CD4-positive, alpha-beta T cell treated with Interleukin-10 for 1 hour (primary cell): ENCODE measurements at regions not wholly inside any gene's neighbourhood (a gene's known extent, or its start where the extent isn't known, plus 50 kb on each side); places are given as distances from the start of the nearest gene placed in this dataset.
A peak's percentile ranks its signal among the peaks of the same experiment; 100 is the strongest.
"Not testable (repeated sequence)": the region's sequence is repeated elsewhere in the genome, so short reads cannot be mapped to it uniquely, and the experiment has no call there.

Source experiments
- DNase-seq: peaks from one replicate; pipeline ENCODE4 v3.0.0-alpha.2; 2020

DNA sequence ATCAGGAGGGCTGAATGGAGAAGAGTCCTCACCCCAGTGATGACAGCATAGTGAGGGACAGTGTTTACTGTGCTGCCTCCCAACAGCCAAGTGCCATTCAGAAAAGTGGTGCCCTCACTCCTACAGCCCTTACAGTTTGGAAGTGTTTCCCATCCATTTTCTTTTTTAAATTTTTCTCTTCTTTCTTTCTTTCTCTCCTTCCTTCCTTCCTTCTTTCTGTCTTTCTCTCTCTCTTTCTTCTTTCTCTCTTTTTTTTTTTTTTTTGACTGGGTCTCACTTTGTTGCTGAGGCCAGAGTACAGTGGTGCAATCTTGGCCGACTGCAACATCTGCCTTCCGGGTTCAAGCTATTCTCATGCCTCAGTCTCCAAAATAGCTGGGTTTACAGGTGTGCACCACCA, 755.3 kb downstream of the UQCRFS1 start:
- no peak for DNase-seq

DNA sequence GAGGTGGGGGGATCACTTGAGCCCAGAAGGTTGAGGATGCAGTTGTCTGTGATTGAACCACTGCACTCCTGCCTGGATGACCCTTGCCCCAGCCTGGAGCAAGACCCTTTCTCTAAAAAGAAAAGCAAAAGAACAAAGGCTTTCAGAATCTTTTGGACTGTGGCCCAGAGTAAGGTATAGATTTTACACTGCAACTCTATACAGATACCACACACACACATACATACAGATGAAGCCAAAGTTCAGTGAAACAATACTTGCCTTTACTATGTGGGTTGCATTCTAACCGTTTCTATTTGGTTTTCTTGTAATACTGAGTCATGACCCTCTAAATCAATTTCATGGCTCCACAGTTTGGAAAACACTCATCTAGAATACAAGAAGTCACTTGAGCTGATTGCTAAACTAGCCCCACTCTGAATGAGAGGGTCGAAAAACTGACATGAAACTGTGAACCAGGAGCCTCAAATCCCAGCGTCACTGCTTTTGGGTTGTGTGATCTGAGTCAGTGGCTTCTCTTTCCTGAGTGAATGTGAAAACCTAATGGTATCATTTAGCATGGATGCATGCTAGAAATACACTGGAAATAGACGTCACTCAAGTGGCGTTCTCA, 756.1 kb downstream of the UQCRFS1 start:
- DNase-seq, result no peak

DNA sequence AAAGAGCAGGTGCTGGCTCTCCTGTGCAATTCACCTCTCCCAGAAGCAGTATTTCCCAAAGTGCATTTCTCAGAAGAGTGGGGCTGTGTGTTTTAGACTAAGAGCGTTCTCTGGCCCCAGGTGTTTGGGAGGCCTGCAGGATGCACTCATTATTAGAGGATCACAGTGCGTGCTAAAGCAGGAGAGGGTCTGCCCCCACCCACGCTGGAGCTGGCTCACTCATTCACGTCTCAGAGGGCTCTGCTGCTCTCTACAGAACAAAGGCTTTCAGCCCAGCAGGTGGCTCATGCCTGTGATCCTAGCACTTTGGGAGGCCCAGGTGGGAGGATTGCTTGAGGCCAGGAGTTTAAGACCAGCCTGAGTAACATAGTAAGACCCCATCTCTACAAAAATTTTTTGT, 756.7 kb downstream of the UQCRFS1 start:
- DNase-seq, result no peak

DNA sequence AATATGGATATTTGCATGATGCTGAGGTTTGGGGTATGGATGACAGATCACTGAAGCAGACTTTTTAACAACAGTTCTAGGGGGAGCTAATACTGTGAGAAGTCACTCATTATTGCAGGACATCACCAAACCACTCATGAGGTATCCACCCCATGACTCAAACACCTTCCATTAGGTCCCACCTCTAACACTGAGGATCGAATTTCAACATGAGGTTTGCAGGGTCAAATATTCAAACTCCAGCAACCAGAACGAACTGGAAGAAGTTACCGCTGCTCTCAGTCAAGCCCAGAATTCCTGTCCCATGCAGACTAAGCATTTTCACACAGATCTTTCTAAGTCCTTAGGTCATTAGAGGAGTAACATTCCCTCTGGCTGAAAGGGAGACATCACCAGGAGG, 758.9 kb downstream of the UQCRFS1 start:
- no peak for DNase-seq

- DNase-seq, result no peak
Measured at GRCh38 chr19:28453420-28453819, 759.5 kb downstream of the UQCRFS1 start.

DNA sequence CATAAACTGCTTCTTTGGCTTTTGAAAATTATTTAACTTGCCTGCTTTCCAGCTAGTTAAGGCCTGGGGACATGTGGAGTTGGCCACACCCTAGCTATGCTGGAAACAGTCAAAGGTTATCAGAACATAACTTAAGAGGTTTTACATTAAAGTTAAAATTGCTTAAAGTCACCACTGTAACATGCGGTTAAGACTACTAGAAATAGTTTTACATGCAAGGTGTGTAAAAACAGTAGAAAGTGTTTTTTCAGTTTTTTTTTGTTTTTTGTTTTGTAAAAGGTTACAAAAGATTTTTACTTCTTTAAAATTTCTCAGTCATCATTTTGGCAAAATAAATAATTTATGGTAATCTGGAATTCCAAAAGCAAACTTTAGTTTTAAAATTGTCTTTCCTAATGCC, 763.1 kb downstream of the UQCRFS1 start:
- no peak for DNase-seq

- no peak for DNase-seq
Measured at GRCh38 chr19:28446511-28446910, 766.4 kb downstream of the UQCRFS1 start.

DNA sequence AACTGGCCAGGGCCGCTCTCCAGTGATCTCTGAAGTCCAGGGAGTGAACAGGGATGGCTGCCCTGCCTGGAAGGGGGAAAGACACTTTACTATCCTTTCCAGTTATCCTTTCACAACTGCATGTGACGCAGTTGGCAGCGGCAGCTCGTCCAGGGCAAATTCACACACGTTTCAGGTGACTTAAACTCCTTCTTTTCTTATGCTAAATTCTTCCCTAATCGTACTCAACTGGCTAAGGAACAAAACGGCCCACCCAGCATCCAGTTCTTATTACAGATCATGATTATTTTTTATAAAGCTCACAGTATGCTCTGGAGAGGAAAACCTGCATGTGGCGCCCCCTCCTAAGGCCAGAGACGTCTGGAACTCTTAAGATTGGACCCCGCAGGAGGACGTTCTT, 767.1 kb downstream of the UQCRFS1 start:
- DNase-seq, result no peak

DNA sequence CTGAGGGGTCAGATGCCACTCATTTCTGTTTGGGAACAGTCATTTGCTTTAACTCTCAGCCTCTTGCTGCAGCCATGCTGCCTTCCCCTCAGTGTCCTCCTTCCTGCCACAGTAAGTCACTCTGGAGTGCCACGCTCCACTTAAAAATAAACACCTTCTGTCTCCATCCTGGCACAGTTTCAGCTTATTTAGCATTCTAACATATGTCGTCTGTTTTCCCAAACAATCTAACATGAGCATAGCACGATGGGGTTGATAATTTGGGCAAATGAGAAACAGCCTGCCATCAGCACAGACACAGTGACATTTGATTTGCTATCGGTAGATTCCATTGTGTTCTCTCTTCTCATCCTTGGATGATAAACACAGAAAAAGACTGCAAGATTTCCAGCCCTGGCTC, 768.6 kb downstream of the UQCRFS1 start:
- no peak for DNase-seq

DNA sequence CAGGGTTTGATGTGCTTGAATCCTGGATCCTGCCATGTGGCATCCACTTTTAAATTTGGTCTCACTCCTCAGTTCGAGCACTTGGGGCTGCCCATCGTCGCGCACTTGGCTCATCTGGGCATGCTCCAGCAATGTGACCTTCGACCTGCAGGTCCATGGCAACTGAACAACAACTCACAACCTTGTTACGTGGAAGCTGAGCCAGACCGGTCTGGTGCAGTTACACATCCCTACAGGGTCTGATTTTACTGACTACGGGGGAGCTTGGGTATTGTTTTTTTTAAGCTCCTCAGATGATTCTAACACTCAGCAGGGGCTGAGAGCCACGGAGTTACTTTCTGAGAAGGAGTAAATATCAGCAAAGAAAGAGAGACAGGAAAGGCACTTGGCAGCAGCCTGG, 769.6 kb downstream of the UQCRFS1 start:
- DNase-seq, result no peak

GRCh38 chr19:28437390-28438346, 775.3 kb downstream of the UQCRFS1 start:
- DNase-seq, result no peak

- DNase-seq, result no peak
Measured at GRCh38 chr19:28436320-28436719, 776.6 kb downstream of the UQCRFS1 start.

DNA sequence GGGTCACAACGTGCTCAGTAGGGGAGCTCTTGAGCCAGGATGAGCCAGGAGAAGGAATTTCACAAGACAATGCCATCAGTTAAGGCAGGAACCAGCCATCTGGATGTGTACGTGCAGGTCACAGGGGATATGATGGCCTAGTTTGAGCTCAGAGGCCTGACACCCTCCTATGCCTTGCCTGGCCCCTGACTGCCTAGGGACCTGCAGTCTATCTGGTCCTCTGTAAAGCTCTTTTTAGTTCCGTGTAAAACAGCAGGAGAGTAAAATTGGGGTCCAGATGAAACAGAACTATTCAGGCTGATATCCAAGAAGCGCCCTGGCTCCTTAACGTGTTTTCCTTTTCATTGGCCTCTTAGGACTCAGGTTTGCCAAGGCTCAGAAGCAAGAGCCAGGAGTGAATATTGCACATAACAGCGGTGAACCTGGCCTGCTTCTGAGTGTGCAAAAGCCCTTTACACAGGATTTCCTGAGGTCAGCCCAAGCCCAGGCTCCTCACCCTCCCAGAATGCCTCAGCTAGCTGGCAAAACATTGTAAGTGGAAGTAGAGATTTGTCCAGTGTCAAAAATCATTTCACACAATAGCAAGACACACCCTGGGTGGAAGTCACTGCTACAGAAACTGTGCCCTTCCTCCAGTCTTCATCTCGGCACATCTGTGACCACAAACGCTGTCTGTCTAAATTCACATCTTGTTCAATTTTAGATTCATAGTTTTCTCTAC, 777.2 kb downstream of the UQCRFS1 start:
- DNase-seq, result peak; percentile 2

GRCh38 chr19:28434794-28435193, 778.2 kb downstream of the UQCRFS1 start:
- DNase-seq, result not testable (repeated sequence)

GRCh38 chr19:28434365-28434764, 778.6 kb downstream of the UQCRFS1 start:
- not testable (repeated sequence) for DNase-seq

- not testable (repeated sequence) for DNase-seq
Measured at GRCh38 chr19:28433166-28433565, 779.8 kb downstream of the UQCRFS1 start.

- no peak for DNase-seq
Measured at GRCh38 chr19:28430214-28430613, 782.7 kb downstream of the UQCRFS1 start.

GRCh38 chr19:28429356-28429755, 783.6 kb downstream of the UQCRFS1 start:
- DNase-seq, result no peak

DNA sequence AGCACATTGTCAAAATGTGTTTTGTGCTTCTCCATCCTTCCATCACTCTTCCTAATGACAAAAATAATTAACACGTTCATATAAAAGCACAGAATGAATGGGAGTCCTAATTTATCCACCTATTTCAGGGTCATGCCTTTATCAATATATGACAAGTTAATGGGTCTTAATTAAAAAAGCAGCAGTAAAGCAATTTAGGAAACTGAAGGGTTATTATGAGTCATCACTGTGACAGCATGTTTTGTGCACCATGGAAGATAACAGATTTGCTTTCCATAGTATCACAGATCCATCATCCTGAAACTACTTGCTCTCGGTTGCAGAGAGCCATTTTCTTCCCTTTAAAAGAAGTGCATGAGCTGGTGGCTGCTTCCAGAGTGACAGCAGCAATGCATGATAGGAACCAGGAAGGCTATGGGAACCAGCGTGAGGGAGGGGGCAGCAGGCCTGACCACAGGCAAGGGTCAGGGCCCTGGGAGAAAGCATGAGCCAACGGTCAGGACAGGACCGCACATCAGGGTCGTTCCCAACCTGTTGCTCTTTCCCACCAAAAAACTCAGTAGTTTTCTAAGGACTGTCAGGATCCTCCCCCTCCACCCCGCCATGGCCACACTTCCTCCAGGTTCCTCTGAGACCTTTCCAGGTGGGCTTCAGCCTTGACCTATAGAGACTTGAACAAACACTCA, 784.1 kb downstream of the UQCRFS1 start:
- DNase-seq, result no peak

GRCh38 chr19:28427376-28428083, 785.4 kb downstream of the UQCRFS1 start:
- no peak for DNase-seq

GRCh38 chr19:28426730-28427225, 786.2 kb downstream of the UQCRFS1 start:
- DNase-seq, result no peak

GRCh38 chr19:28426110-28426729, 786.7 kb downstream of the UQCRFS1 start:
- no peak for DNase-seq
